GM19035 (cell line): ENCODE measurements at regions not wholly inside any gene's neighbourhood (a gene's known extent, or its start where the extent isn't known, plus 50 kb on each side); places are given as distances from the start of the nearest gene placed in this dataset.
"Not testable (repeated sequence)": the region's sequence is repeated elsewhere in the genome, so short reads cannot be mapped to it uniquely, and the experiment has no call there.

Experiments
- ATAC-seq: cut with Tn5 transposase; IDR thresholded peaks from one replicate; pipeline ENCODE4 v1.9.1; 2021; ENCODE audit not compliant: unreplicated experiment

GRCh38 chr12:105575235-105575634 lies 244.7 kb downstream of the C12orf75 start:
- ATAC-seq: no peak

- ATAC-seq: no peak
Measured at GRCh38 chr12:105576261-105576660, 245.8 kb downstream of the C12orf75 start.

- no peak for ATAC-seq
Measured at GRCh38 chr12:105580821-105581352, 250.4 kb downstream of the C12orf75 start.

GRCh38 chr12:105581420-105581819 lies 250.9 kb downstream of the C12orf75 start:
- ATAC-seq: no peak

GRCh38 chr12:105585107-105585506 lies 254.6 kb downstream of the C12orf75 start:
- ATAC-seq: no peak

- ATAC-seq: no peak
Measured at GRCh38 chr12:105587237-105587636, 256.7 kb downstream of the C12orf75 start.

- ATAC-seq: no peak
Measured at GRCh38 chr12:105588106-105588505, 257.6 kb downstream of the C12orf75 start.

GRCh38 chr12:105590571-105590970 lies 260.1 kb downstream of the C12orf75 start:
- ATAC-seq: no peak

GRCh38 chr12:105595440-105595839 lies 264.9 kb downstream of the C12orf75 start:
- no peak for ATAC-seq

- no peak for ATAC-seq
Measured at GRCh38 chr12:105596731-105597130, 266.2 kb downstream of the C12orf75 start.

GRCh38 chr12:105598031-105598430 lies 267.5 kb downstream of the C12orf75 start:
- ATAC-seq: no peak

GRCh38 chr12:105600911-105601545 lies 270.5 kb downstream of the C12orf75 start:
- ATAC-seq: no peak

GRCh38 chr12:105602312-105602711 lies 271.8 kb downstream of the C12orf75 start:
- ATAC-seq: not testable (repeated sequence)

- not testable (repeated sequence) for ATAC-seq
Measured at GRCh38 chr12:105604281-105604680, 273.8 kb downstream of the C12orf75 start.

- not testable (repeated sequence) for ATAC-seq
Measured at GRCh38 chr12:105606613-105607012, 276.1 kb downstream of the C12orf75 start.

- ATAC-seq: not testable (repeated sequence)
Measured at GRCh38 chr12:105609001-105609400, 278.5 kb downstream of the C12orf75 start.

- ATAC-seq: no peak
Measured at GRCh38 chr12:105610459-105610858, 280.0 kb downstream of the C12orf75 start.

- no peak for ATAC-seq
Measured at GRCh38 chr12:105611340-105611739, 280.8 kb downstream of the C12orf75 start.

- ATAC-seq: no peak
Measured at GRCh38 chr12:105613269-105613668, 282.8 kb downstream of the C12orf75 start.

- ATAC-seq: no peak
Measured at GRCh38 chr12:105613887-105614286, 283.4 kb downstream of the C12orf75 start.

- ATAC-seq: no peak
Measured at GRCh38 chr12:105616971-105617540, 286.6 kb downstream of the C12orf75 start.

GRCh38 chr12:105622220-105622619 lies 291.7 kb downstream of the C12orf75 start:
- no peak for ATAC-seq
